Endodermal cell (in vitro differentiated cells): ENCODE measurements at regions not wholly inside any gene's neighbourhood (a gene's known extent, or its start where the extent isn't known, plus 50 kb on each side); places are given as distances from the start of the nearest gene placed in this dataset.

Experiments used
- DNase-seq: peaks from one replicate; pipeline ENCODE4 v3.0.0-alpha.2; 2017
- H3K27ac ChIP-seq: 2 replicates; pipeline ENCODE4 v1.5.1; 2013; ENCODE audit warnings: mild to moderate bottlenecking, low read depth, low read length, moderate library complexity
- H3K27me3 ChIP-seq: 2 replicates; pipeline ENCODE4 v1.6.1; 2013; ENCODE audit warnings: mild to moderate bottlenecking, low read length, moderate library complexity; ENCODE audit not compliant: insufficient read depth, control insufficient read depth, poor library complexity, severe bottlenecking
- H3K36me3 ChIP-seq: 2 replicates; pipeline ENCODE4 v1.7.0; 2013; ENCODE audit warnings: mild to moderate bottlenecking, low read length, moderate library complexity; ENCODE audit not compliant: control insufficient read depth, insufficient read depth
- H3K4me1 ChIP-seq: one replicate; pipeline ENCODE4 v1.7.0; 2013; ENCODE audit warnings: low read length; ENCODE audit not compliant: control insufficient read depth, insufficient read depth
- H3K4me3 ChIP-seq: 2 replicates; pipeline ENCODE4 v1.5.1; 2013; ENCODE audit warnings: mild to moderate bottlenecking, low read length, moderate library complexity
- H3K9ac ChIP-seq: 2 replicates; pipeline ENCODE4 v1.6.1; 2013; ENCODE audit warnings: mild to moderate bottlenecking, low read length, moderate library complexity; ENCODE audit not compliant: poor library complexity, severe bottlenecking; ENCODE audit errors: extremely low read depth
- H3K9me3 ChIP-seq: 2 replicates; pipeline ENCODE4 v1.6.1; 2013; ENCODE audit warnings: mild to moderate bottlenecking, low read length, moderate library complexity; ENCODE audit not compliant: control insufficient read depth
- H3K27ac Mint-ChIP-seq: 2 replicates; pipeline ENCODE4 v1.8.0; 2020; ENCODE audit warnings: mixed read lengths
- H3K27me3 Mint-ChIP-seq: 2 replicates; pipeline ENCODE4 v1.8.0; 2021; ENCODE audit warnings: mild to moderate bottlenecking, mixed read lengths; ENCODE audit not compliant: insufficient read depth
- H3K36me3 Mint-ChIP-seq: 2 replicates; pipeline ENCODE4 v1.8.0; 2020; ENCODE audit warnings: low read depth, mixed read lengths
- H3K4me1 Mint-ChIP-seq: 2 replicates; pipeline ENCODE4 v1.8.0; 2020; ENCODE audit warnings: mixed read lengths
- H3K4me3 Mint-ChIP-seq: 2 replicates; pipeline ENCODE4 v1.8.0; 2020; ENCODE audit warnings: mild to moderate bottlenecking, moderate library complexity, mixed read lengths
- H3K9me3 Mint-ChIP-seq: 2 replicates; pipeline ENCODE4 v1.8.0; 2020; ENCODE audit warnings: mild to moderate bottlenecking, mixed read lengths
- WGBS, 2 experiments: methylation state at CpG; one replicate each; pipeline versions ENCODE4 v1.1.5 to v1.1.7; 2013; ENCODE audit warnings: missing lambda C conversion rate in 2 of 2, mixed read lengths in 1 of 2; ENCODE audit not compliant: insufficient coverage in 1 of 2, insufficient read length in 1 of 2; 5-methylcytosine and 5-hydroxymethylcytosine counted together
- TF ChIP-seq, protein P1 (sequence below): fragments of 200-600 bp; sonication (generic); conservative IDR thresholded peaks from 2 replicates; pipeline ENCODE4 v1.5.0; 2021; ENCODE audit warnings: antibody characterized with exemption, mild to moderate bottlenecking

DNA sequence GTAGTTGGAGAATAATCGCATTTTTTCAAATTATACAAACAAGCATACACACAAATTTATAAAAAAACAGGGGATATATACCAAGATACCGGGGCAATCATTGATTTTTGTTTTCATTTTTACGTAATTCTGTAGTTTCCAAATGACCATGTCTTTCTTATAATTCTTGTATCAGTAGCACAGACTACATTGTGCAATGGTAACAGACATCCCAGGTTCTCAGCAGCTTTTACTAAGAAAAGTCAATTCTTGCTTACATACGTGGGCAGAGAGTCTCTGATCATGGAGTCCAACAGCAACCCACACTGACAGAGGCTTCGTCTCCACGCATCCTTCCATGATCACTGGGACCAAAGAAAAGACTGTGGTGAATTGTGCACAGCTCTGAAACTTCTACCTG, 441.3 kb downstream of the TBL1XR1 start:
- no peak overlapping the region for H3K4me3 ChIP-seq
- Mint-ChIP-seq H3K4me3 (no peak overlapping the region), H3K36me3 (no peaks in the 10 kb centered on the region), H3K9me3 (no peaks in the 10 kb centered on the region), H3K4me1 (peaks cover 14% of the 10 kb centered on the region), H3K27ac (no peak overlapping the region), H3K27me3 (no peaks in the 10 kb centered on the region)
- TF ChIP-seq, protein P1, sequence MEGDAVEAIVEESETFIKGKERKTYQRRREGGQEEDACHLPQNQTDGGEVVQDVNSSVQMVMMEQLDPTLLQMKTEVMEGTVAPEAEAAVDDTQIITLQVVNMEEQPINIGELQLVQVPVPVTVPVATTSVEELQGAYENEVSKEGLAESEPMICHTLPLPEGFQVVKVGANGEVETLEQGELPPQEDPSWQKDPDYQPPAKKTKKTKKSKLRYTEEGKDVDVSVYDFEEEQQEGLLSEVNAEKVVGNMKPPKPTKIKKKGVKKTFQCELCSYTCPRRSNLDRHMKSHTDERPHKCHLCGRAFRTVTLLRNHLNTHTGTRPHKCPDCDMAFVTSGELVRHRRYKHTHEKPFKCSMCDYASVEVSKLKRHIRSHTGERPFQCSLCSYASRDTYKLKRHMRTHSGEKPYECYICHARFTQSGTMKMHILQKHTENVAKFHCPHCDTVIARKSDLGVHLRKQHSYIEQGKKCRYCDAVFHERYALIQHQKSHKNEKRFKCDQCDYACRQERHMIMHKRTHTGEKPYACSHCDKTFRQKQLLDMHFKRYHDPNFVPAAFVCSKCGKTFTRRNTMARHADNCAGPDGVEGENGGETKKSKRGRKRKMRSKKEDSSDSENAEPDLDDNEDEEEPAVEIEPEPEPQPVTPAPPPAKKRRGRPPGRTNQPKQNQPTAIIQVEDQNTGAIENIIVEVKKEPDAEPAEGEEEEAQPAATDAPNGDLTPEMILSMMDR = no peak
- no peaks in the 10 kb centered on the region for H3K36me3 ChIP-seq
- no peak overlapping the region for H3K9ac ChIP-seq
- peaks cover 10% of the 10 kb centered on the region for H3K9me3 ChIP-seq
- DNase-seq = no peak
- H3K4me1 ChIP-seq = peaks cover 3% of the 10 kb centered on the region
- H3K27ac ChIP-seq = no peak overlapping the region
- 96 to 97% methylated on average over 6 of the region's 6 CpGs for WGBS, 2 experiments
- H3K27me3 ChIP-seq = no peaks in the 10 kb centered on the region

DNA sequence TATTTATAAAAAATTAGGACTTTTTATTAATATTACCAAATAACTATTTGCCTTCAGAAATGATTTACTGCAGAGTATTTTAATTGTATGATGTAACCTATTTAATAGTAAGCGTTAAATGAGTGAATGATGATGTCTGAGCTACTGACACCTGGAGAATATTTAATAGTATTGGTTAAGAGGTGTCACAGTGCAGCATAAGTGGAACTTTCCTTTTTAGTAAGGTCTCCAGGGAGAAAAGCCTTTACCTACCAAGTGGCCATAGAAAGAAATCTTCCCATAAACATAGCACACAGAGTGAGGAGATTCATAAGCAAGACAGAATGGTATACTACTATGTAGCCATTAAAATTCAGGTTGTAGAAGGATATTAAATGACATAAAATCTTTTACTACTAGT, 441.7 kb downstream of the TBL1XR1 start:
- Mint-ChIP-seq H3K27ac (no peak overlapping the region), H3K4me1 (peaks cover 14% of the 10 kb centered on the region), H3K27me3 (no peaks in the 10 kb centered on the region), H3K4me3 (no peak overlapping the region), H3K36me3 (no peaks in the 10 kb centered on the region), H3K9me3 (no peaks in the 10 kb centered on the region)
- H3K4me3 ChIP-seq = no peak overlapping the region
- H3K36me3 ChIP-seq = no peaks in the 10 kb centered on the region
- no peaks in the 10 kb centered on the region for H3K27me3 ChIP-seq
- no peak overlapping the region for H3K27ac ChIP-seq
- no peak overlapping the region for H3K9ac ChIP-seq
- TF ChIP-seq, protein P1 = no peak
- DNase-seq = no peak
- H3K4me1 ChIP-seq = peaks cover 3% of the 10 kb centered on the region
- WGBS, 2 experiments = 39 to 60% methylated on average over 1 of the region's 1 CpG
- H3K9me3 ChIP-seq = peaks cover 10% of the 10 kb centered on the region

DNA sequence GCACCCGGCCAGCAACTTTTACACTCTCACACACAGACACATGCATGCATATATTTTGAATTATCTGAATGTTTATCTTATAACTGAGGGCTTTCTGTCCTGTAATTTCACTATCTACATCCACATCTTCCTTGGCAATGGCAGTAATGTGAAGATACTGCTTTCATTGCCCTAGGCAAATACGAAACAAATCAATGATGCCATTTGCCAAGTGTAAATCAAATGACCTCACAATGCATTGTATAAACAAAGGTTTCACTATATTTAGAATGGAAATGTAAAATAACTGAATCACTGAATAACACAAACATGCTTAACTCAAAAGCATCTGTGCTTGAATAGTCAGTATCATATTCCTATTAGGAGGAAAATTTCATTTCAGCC, 455.6 kb downstream of the TBL1XR1 start:
- no peaks in the 10 kb centered on the region for H3K36me3 Mint-ChIP-seq
- H3K9ac ChIP-seq = no peak overlapping the region
- peaks cover 10% of the 10 kb centered on the region for H3K9me3 ChIP-seq
- no peak overlapping the region for H3K4me3 Mint-ChIP-seq
- WGBS, 2 experiments = 69% methylated on average over 2 of the region's 2 CpGs; no CpG with 5 or more reads in 1 of the 2 experiments
- H3K27ac ChIP-seq = no peak overlapping the region
- no peaks in the 10 kb centered on the region for H3K4me1 ChIP-seq
- H3K36me3 ChIP-seq = no peaks in the 10 kb centered on the region
- TF ChIP-seq, protein P1 = no peak
- no peak overlapping the region for H3K4me3 ChIP-seq
- H3K27me3 Mint-ChIP-seq = no peaks in the 10 kb centered on the region
- no peaks in the 10 kb centered on the region for H3K27me3 ChIP-seq
- no peak for DNase-seq
- H3K4me1 Mint-ChIP-seq = peaks cover 5% of the 10 kb centered on the region
- no peak overlapping the region for H3K27ac Mint-ChIP-seq
- H3K9me3 Mint-ChIP-seq = no peaks in the 10 kb centered on the region
